ENCODE measurements at regions not wholly inside any gene's neighbourhood (a gene's known extent, or its start where the extent isn't known, plus 50 kb on each side); places are given as distances from the start of the nearest gene placed in this dataset.

DNA sequence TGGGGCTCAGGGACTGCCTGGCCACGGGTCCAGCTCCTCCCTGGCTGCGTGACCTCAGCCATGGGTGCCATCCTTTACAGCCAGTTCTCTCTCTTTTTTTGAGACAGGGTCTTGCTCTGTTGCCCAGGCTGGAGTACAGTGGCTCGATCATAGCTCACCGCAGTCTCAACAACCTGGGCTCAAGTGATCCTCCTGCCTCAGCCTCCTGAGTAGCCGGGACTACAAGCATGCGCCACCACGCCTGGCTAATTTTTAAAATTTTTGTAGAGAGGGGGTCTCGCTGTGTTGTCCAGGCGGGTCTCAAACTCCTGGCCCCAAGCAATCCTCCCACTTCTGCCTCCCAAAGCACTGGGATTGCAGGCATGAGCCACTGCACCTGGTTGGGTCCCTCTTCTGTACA lies 75.4 kb downstream of the PTPRS start:
- H3K27ac ChIP-seq (ENCODE audit: low read depth, low read length), result no peak overlapping the region
- H3K9me3 ChIP-seq (ENCODE audit: control insufficient read depth, insufficient read depth, low read length), result no peaks in the 10 kb centered on the region; the same call in 1 of the 2 replicates
- ChIA-PET POLR2A (no interaction called here), CTCF (no interaction called here)
- TF ChIP-seq CTCF (IDR thresholded peaks at IDR 0.05; ENCODE audit: low read depth, low read length), result no peak
- H3K27me3 ChIP-seq (ENCODE audit: control insufficient read depth, insufficient read depth, low read length), result no peaks in the 10 kb centered on the region
- DNase-seq (ENCODE audit: low read depth, low spot score), result no peak
- H3K4me3 ChIP-seq (ENCODE audit: low read depth, low read length), result no peak overlapping the region

DNA sequence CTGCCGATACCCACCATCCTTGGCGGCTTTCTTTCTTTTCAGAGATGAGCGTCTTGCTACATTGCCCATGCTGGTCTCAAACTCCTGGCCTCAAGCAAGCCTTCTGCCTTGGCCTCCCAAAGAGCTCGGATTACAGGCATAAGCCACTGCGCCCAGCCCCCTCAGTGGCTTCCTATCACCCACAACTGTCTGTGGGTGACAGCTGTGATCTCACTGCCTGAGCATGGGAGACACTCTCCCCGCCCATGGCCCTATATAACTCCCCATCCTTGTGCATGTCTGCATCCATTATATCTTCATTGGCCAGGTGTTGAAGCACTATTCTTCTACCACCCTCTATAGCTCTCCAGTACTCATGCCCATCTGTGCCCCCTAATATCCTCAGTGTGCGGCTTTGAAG lies 76.2 kb downstream of the PTPRS start:
- Histone ChIP-seq H3K9me3 (ENCODE audit: control insufficient read depth, insufficient read depth, low read length) (no peaks in the 10 kb centered on the region; the same call in 1 of the 2 replicates), H3K27ac (ENCODE audit: low read depth, low read length) (no peak overlapping the region), H3K27me3 (ENCODE audit: control insufficient read depth, insufficient read depth, low read length) (no peaks in the 10 kb centered on the region), H3K4me3 (ENCODE audit: low read depth, low read length) (no peak overlapping the region)
- POLR2A ChIA-PET, result no interaction called here
- no peak for TF ChIP-seq CTCF (IDR thresholded peaks at IDR 0.05; ENCODE audit: low read depth, low read length)
- no peak for DNase-seq (ENCODE audit: low read depth, low spot score)
- CTCF ChIA-PET, result no interaction called here

DNA sequence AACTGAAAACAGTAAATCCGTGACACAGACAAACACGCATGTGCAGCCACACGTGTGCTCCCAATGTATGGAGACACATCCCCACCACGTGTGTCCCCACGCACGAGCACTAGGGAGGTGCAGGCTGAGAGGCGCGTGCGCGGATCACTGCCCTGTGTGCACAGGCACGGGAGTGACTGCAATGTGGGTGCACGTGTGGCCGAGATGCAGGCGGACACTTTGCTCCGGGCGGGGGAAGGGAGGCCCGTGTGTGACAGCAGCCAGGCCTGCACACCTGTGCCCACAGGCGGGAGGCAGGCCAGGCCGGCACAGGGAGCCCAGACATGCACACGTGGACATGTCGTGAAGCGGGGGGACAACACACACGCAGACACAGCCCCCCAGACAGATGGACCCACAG lies 77.0 kb downstream of the PTPRS start:
- Histone ChIP-seq H3K27me3 (ENCODE audit: control insufficient read depth, insufficient read depth, low read length) (no peaks in the 10 kb centered on the region), H3K27ac (ENCODE audit: low read depth, low read length) (no peak overlapping the region), H3K9me3 (ENCODE audit: control insufficient read depth, insufficient read depth, low read length) (no peaks in the 10 kb centered on the region; the same call in 1 of the 2 replicates), H3K4me3 (ENCODE audit: low read depth, low read length) (no peak overlapping the region)
- ChIA-PET POLR2A (no interaction called here), CTCF (no interaction called here)
- no peak for DNase-seq (ENCODE audit: low read depth, low spot score)
- TF ChIP-seq CTCF (IDR thresholded peaks at IDR 0.05; ENCODE audit: low read depth, low read length), result no peak

- POLR2A ChIA-PET, result no interaction called here
These were observed 77.9 kb downstream of the PTPRS start for GRCh38 chr19:5262721-5263120.

More at GRCh38 chr19:5262721-5263120, 77.9 kb downstream of the PTPRS start:
- no peaks in the 10 kb centered on the region for H3K27me3 ChIP-seq (ENCODE audit: control insufficient read depth, insufficient read depth, low read length)
- no peak for DNase-seq (ENCODE audit: low read depth, low spot score)
- no peak overlapping the region for H3K4me3 ChIP-seq (ENCODE audit: low read depth, low read length)
- peaks cover 2% of the 10 kb centered on the region; the same call in 1 of the 2 replicates for H3K9me3 ChIP-seq (ENCODE audit: control insufficient read depth, insufficient read depth, low read length)
- CTCF ChIA-PET, result no interaction called here
- no peak overlapping the region for H3K27ac ChIP-seq (ENCODE audit: low read depth, low read length)
- no peak for TF ChIP-seq CTCF (IDR thresholded peaks at IDR 0.05; ENCODE audit: low read depth, low read length)
